GM21447 (cell line): ENCODE measurements at regions not wholly inside any gene's neighbourhood (a gene's known extent, or its start where the extent isn't known, plus 50 kb on each side); places are given as distances from the start of the nearest gene placed in this dataset.

Experiments
- ATAC-seq: cut with Tn5 transposase; IDR thresholded peaks from one replicate; pipeline ENCODE4 v1.9.1; 2021; ENCODE audit not compliant: unreplicated experiment

DNA sequence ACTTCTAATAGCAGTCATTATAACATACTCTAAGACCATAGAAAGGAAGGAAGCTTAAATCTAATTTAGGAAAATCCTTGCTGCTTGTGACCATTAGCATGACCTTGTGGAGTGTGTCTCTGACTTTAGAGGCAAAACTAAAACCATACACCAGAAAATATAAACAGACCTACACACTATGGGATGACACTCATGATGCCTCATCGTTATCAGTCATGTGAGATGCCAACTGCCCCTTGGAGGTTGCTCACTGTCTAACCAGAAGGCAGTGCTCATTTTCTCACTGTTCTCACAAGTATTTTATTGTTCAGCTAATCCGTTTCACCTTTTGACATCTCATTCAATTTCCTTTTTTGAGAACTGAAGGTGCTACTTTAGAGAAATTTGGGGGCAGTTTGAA is 376.9 kb downstream of the RND3 start:
- no peak for ATAC-seq

GRCh38 chr2:150109912-150110311 is 377.6 kb downstream of the RND3 start:
- no peak for ATAC-seq

DNA sequence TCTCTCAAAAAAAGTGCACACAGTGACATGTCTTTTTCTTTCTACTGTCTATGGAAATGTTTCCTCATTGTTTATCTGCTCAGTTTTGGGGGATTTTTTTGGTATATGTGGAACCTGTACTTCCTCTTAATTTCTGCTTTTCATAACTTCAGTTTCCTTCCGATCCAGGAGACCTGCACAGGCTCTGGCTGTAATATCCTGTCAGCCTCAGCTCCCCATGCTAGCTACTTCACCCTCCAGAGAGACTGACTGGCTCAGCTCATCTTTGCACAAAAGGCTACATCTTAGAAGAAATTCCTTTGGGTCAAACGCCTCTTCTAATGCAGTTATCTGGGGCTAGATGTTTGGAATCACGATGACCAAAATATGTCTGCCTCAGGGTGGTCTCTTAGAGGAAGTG is 378.4 kb downstream of the RND3 start:
- no peak for ATAC-seq

DNA sequence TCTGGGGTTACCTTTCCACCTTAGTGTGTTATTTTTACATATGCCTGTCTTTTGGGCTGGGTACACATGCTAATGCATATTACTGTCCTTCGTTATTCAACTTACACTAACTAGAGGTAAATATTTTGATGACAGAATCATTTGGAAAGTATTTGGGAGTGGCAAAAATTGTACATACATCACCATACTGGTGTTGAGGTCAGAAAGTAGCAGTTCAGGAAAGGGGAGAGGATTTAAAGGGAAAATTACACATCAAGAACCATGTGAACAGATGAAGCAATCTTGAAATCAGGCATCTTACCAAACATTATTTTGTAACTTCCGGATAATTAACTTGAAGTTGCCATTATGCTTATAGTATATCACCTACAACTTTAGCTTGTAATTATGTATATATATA is 379.7 kb downstream of the RND3 start:
- no peak for ATAC-seq

- ATAC-seq: no peak
Observed at GRCh38 chr2:150107170-150107569, 380.3 kb downstream of the RND3 start.

DNA sequence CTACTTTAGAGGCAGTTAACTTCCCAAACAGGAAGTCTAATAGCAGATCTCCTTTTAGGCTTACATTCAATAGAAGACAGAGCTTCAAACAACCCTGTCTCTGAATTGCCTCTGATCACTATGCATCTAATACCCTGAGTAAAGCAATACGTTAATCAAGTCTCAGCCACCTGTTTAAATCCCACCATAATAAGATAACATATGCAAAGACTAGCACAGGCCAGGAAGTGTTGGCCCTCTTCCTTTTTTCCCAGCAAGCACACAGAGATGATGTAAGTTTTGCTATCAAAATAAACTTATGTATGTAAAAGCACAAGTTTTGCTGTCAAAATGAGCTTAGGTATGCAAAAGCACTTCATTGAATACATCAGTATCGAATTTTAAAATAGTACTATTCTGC is 385.5 kb downstream of the RND3 start:
- ATAC-seq: no peak

GRCh38 chr2:150100834-150101233 is 386.6 kb downstream of the RND3 start:
- no peak for ATAC-seq

GRCh38 chr2:150100336-150100735 is 387.1 kb downstream of the RND3 start:
- no peak for ATAC-seq

GRCh38 chr2:150099805-150100204 is 387.7 kb downstream of the RND3 start:
- ATAC-seq: no peak

DNA sequence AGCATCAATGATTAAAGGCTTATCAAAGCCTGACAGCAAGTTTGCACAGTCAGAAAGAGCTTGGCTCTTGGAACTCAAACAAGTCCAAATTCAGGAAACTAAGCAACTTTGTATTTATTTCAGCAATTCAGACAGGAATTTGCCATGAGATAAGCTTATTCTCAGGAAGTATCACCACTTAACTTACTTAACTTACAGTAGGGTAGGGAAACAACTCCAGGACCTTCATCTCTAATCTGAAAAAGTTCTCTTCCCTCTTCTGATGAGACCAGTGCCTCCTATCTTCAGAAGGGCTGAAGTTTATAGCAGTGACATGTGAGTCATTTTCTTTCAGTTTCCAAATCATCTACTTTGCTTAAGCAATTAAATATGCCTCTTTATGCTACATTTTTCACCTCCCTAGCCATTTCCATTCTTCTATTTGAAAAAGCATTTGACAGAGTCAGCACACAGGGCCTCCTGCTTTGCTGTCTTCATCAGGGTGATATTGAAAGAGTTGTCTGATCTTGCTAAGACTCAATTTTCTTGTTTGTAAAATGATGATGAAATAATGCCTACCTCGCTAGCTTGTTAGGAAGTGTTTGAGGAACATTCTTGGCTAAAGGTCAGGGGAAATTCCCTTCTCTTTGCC is 389.5 kb downstream of the RND3 start:
- no peak for ATAC-seq

- ATAC-seq: no peak
Observed at GRCh38 chr2:150097402-150097801, 390.1 kb downstream of the RND3 start.

GRCh38 chr2:150095361-150096095 is 391.9 kb downstream of the RND3 start:
- no peak for ATAC-seq

DNA sequence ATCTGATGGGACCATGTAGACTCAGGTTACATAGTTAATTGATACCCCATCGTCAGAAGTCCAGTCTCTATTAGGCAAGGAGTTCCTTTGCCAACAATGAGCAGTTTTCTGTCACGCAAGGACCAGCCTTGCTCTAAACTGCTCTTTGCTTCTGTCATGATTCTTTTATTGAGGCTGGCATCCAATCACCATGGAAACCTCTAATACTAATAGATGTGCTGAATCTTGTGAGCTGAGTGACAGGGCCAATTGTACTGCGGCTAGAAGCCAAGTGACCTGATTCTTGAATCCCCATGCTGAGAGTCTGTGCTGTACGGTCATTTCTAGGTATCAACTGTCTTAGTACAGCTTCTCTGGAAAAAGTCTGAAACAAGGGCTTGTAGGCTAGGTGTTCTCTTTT is 395.6 kb downstream of the RND3 start:
- no peak for ATAC-seq

DNA sequence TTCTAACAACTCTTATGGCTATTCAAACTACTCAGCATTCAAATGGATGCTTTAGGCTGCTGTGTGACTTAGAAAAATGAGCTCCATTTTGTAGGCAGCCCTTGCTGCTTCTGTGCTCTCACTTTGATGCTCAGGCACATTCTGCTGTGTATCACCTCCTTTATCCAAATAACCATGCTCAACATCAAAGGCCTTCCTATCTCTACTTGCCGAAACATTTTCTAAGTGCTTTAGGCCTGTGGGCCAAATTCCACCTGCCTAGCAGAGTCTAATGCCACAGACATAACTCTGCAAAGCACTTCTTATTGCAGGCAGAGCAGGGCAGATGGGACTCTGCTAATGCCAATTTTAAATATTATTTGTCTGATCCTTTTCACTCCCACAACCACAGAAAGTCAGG is 397.4 kb downstream of the RND3 start:
- no peak for ATAC-seq

- no peak for ATAC-seq
Observed at GRCh38 chr2:150088538-150088937, 398.9 kb downstream of the RND3 start.

- no peak for ATAC-seq
Observed at GRCh38 chr2:150085478-150085877, 402.0 kb downstream of the RND3 start.

GRCh38 chr2:150081775-150082481 is 405.5 kb downstream of the RND3 start:
- no peak for ATAC-seq

DNA sequence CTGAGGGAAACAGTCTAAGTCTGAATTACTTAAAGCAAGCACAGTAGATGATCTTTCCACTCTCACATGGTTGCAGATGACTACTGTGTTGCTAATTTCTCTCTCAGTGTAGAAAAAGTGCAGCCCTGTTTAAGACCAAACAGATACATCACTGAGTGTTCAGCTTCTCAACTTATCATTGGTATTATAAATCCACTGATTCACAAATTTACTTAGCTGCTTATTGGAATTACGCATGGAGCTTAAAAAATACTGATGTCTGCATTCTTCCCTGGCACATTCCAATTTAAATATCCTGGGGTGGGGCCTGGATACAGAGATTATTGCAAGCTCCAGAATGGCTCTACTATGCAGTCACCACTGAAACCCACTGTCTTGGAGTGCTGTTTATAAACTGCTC is 411.2 kb downstream of the RND3 start:
- no peak for ATAC-seq

- ATAC-seq: no peak
Observed at GRCh38 chr2:150075831-150076230, 411.6 kb downstream of the RND3 start.

GRCh38 chr2:150066490-150066889 is 421.0 kb downstream of the RND3 start:
- ATAC-seq: no peak

- no peak for ATAC-seq
Observed at GRCh38 chr2:150063931-150064548, 423.4 kb downstream of the RND3 start.

- ATAC-seq: no peak
Observed at GRCh38 chr2:150063432-150063889, 424.0 kb downstream of the RND3 start.
